ENCODE measurements at regions not wholly inside any gene's neighbourhood (a gene's known extent, or its start where the extent isn't known, plus 50 kb on each side); places are given as distances from the start of the nearest gene placed in this dataset.
A peak's percentile ranks its signal among the peaks of the same experiment; 100 is the strongest.
"Not testable (repeated sequence)": the region's sequence is repeated elsewhere in the genome, so short reads cannot be mapped to it uniquely, and the experiment has no call there.

DNA sequence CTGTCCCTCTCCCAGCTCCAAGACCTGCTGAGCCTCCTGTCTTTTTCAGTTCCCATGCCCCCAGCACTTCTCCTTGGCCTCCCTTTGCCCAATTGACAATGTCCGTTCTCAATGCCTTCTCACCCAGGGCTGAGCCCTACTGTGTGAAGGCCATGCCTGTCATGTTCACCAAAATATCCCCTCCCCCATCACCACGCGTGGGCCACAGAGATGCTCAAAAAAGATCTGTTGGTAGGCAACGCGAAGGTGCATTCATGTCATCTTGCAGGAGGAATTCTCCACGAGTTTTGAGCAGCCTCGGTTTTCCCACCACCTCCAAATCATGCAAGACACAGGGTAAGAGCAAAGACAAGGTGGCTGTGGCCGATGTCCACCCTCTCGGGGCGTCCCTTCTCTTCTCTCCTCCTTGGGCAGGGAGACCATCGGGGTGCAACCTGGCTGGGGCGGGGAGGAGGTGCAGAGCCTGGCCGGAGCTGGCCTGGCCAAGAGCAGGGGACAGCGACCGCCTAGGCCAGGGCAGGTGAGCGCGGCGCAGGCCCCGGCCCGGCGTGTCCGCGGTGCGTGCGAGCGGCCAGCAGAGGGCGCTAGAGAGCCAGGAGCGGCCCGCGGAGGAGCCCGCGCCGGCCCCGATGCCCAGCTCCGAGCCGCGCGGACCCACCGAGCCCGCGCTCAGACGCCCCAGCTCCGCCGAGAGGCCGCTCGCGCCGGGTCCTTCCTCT lies 56.3 kb upstream of the KRTAP5-11 start:
- H3K27me3 ChIP-seq (ENCODE audit: control insufficient read depth in 1 of 2, insufficient read depth in 2 of 2, low read length in 2 of 2); H3K27ac ChIP-seq (ENCODE audit: low read depth, low read length); H3K4me1 ChIP-seq (ENCODE audit: control insufficient read depth in 1 of 2, insufficient read depth in 2 of 2, low read length in 2 of 2); H3K36me3 ChIP-seq (ENCODE audit: control insufficient read depth in 1 of 2, insufficient read depth in 2 of 2, low read length in 2 of 2); H3K9me3 ChIP-seq (ENCODE audit: control insufficient read depth in 1 of 2, low read length in 2 of 2); H3K9ac ChIP-seq (ENCODE audit: low read depth in 1 of 2, low read length in 2 of 2): not testable (repeated sequence)
- peak overlapping the region; percentile 29 to 61 for H3K4me3 ChIP-seq (ENCODE audit: low read depth in 1 of 2, low read length in 2 of 2)

- H3K27ac ChIP-seq (ENCODE audit: low read depth, low read length); H3K9me3 ChIP-seq (ENCODE audit: control insufficient read depth in 1 of 2, low read length in 2 of 2); H3K4me1 ChIP-seq (ENCODE audit: control insufficient read depth in 1 of 2, insufficient read depth in 2 of 2, low read length in 2 of 2); H3K27me3 ChIP-seq (ENCODE audit: control insufficient read depth in 1 of 2, insufficient read depth in 2 of 2, low read length in 2 of 2); H3K9ac ChIP-seq (ENCODE audit: low read depth in 1 of 2, low read length in 2 of 2); H3K36me3 ChIP-seq (ENCODE audit: control insufficient read depth in 1 of 2, insufficient read depth in 2 of 2, low read length in 2 of 2): not testable (repeated sequence)
- H3K4me3 ChIP-seq (ENCODE audit: low read depth in 1 of 2, low read length in 2 of 2): peak overlapping the region; percentile 29 to 61
Measured at GRCh38 chr11:71639520-71639849, 56.8 kb upstream of the KRTAP5-11 start.

- not testable (repeated sequence) for H3K27ac ChIP-seq (ENCODE audit: low read depth, low read length)
Measured at GRCh38 chr11:71639916-71640315, 57.2 kb upstream of the KRTAP5-11 start.

DNA sequence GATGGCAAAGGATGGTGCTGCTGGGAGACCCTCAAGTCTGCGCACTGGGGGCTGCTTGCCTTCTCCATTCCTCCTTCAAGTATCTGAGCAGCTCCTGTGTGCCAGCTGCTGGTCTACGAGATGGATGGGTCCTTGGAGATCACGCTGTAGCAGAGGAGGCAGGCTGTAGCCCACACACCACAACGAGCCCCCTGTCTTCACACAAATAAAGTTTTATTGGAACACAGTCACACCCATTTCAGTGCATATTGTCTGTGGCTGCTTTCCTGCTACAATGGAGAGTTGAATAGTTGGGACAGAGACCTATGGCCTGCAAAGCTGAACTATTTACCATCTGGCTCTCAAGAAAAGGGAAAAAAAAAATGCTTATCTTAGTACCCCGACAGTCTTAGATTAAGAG lies 64.4 kb upstream of the KRTAP5-11 start:
- not testable (repeated sequence) for H3K4me3 ChIP-seq (ENCODE audit: low read depth in 1 of 2, low read length in 2 of 2); H3K4me1 ChIP-seq (ENCODE audit: control insufficient read depth in 1 of 2, insufficient read depth in 2 of 2, low read length in 2 of 2); H3K27me3 ChIP-seq (ENCODE audit: control insufficient read depth in 1 of 2, insufficient read depth in 2 of 2, low read length in 2 of 2); H3K27ac ChIP-seq (ENCODE audit: low read depth, low read length); H3K36me3 ChIP-seq (ENCODE audit: control insufficient read depth in 1 of 2, insufficient read depth in 2 of 2, low read length in 2 of 2); H3K9me3 ChIP-seq (ENCODE audit: control insufficient read depth in 1 of 2, low read length in 2 of 2); H3K9ac ChIP-seq (ENCODE audit: low read depth in 1 of 2, low read length in 2 of 2)

More at GRCh38 chr11:71639916-71640315, 57.2 kb upstream of the KRTAP5-11 start:
- H3K9ac ChIP-seq (ENCODE audit: low read depth in 1 of 2, low read length in 2 of 2); H3K27me3 ChIP-seq (ENCODE audit: control insufficient read depth in 1 of 2, insufficient read depth in 2 of 2, low read length in 2 of 2); H3K36me3 ChIP-seq (ENCODE audit: control insufficient read depth in 1 of 2, insufficient read depth in 2 of 2, low read length in 2 of 2); H3K9me3 ChIP-seq (ENCODE audit: control insufficient read depth in 1 of 2, low read length in 2 of 2); H3K4me1 ChIP-seq (ENCODE audit: control insufficient read depth in 1 of 2, insufficient read depth in 2 of 2, low read length in 2 of 2): not testable (repeated sequence)
- H3K4me3 ChIP-seq (ENCODE audit: low read depth in 1 of 2, low read length in 2 of 2): peak overlapping the region in 1 of 2 donors; percentile 21

- not testable (repeated sequence) for H3K4me3 ChIP-seq (ENCODE audit: low read depth in 1 of 2, low read length in 2 of 2); H3K9me3 ChIP-seq (ENCODE audit: control insufficient read depth in 1 of 2, low read length in 2 of 2); H3K36me3 ChIP-seq (ENCODE audit: control insufficient read depth in 1 of 2, insufficient read depth in 2 of 2, low read length in 2 of 2); H3K9ac ChIP-seq (ENCODE audit: low read depth in 1 of 2, low read length in 2 of 2); H3K4me1 ChIP-seq (ENCODE audit: control insufficient read depth in 1 of 2, insufficient read depth in 2 of 2, low read length in 2 of 2); H3K27ac ChIP-seq (ENCODE audit: low read depth, low read length); H3K27me3 ChIP-seq (ENCODE audit: control insufficient read depth in 1 of 2, insufficient read depth in 2 of 2, low read length in 2 of 2)
Measured at GRCh38 chr11:71652998-71653397, 70.3 kb upstream of the KRTAP5-11 start.

DNA sequence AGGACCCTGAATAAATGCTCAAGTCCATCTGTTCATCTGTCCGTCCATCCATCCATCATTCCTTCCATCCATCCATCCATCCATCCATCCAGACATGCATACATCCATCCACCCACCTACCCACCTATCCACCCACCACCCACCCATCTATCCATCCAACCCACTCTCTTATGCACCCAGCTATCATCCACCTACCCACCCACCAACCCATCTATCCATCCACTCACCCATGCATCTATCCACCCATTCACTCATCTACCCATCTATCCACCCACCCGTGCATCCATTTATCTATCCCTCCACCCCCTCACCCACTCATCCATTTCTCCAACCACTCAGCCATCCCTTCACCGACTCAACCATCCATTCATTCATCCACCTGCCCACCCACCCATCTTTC lies 71.7 kb upstream of the KRTAP5-11 start:
- not testable (repeated sequence) for H3K4me1 ChIP-seq (ENCODE audit: control insufficient read depth in 1 of 2, insufficient read depth in 2 of 2, low read length in 2 of 2); H3K36me3 ChIP-seq (ENCODE audit: control insufficient read depth in 1 of 2, insufficient read depth in 2 of 2, low read length in 2 of 2); H3K9ac ChIP-seq (ENCODE audit: low read depth in 1 of 2, low read length in 2 of 2); H3K4me3 ChIP-seq (ENCODE audit: low read depth in 1 of 2, low read length in 2 of 2); H3K9me3 ChIP-seq (ENCODE audit: control insufficient read depth in 1 of 2, low read length in 2 of 2); H3K27me3 ChIP-seq (ENCODE audit: control insufficient read depth in 1 of 2, insufficient read depth in 2 of 2, low read length in 2 of 2); H3K27ac ChIP-seq (ENCODE audit: low read depth, low read length)

DNA sequence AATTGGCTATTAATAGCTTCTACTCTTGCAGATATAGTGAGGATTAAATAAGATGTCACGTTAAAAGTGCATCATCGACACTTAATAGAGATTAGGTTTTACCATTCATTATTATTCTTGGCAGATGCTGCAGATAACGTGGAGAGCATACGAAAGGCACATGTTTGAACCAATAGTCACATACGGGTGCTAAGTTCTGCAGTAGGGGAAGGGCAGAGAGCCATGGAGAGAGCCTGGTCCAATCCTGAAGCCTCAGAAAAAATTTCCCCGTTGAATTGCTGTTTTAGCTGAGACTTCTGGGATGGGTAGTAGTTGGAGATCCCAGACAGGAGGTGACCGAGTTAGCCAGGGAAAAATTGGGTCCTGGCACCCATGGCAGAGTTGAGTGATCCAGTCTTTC lies 72.4 kb upstream of the KRTAP5-11 start:
- H3K4me3 ChIP-seq (ENCODE audit: low read depth in 1 of 2, low read length in 2 of 2); H3K9me3 ChIP-seq (ENCODE audit: control insufficient read depth in 1 of 2, low read length in 2 of 2); H3K27ac ChIP-seq (ENCODE audit: low read depth, low read length); H3K4me1 ChIP-seq (ENCODE audit: control insufficient read depth in 1 of 2, insufficient read depth in 2 of 2, low read length in 2 of 2); H3K9ac ChIP-seq (ENCODE audit: low read depth in 1 of 2, low read length in 2 of 2); H3K27me3 ChIP-seq (ENCODE audit: control insufficient read depth in 1 of 2, insufficient read depth in 2 of 2, low read length in 2 of 2); H3K36me3 ChIP-seq (ENCODE audit: control insufficient read depth in 1 of 2, insufficient read depth in 2 of 2, low read length in 2 of 2): not testable (repeated sequence)

- H3K9me3 ChIP-seq (ENCODE audit: control insufficient read depth in 1 of 2, low read length in 2 of 2); H3K4me1 ChIP-seq (ENCODE audit: control insufficient read depth in 1 of 2, insufficient read depth in 2 of 2, low read length in 2 of 2); H3K27me3 ChIP-seq (ENCODE audit: control insufficient read depth in 1 of 2, insufficient read depth in 2 of 2, low read length in 2 of 2); H3K4me3 ChIP-seq (ENCODE audit: low read depth in 1 of 2, low read length in 2 of 2); H3K9ac ChIP-seq (ENCODE audit: low read depth in 1 of 2, low read length in 2 of 2); H3K27ac ChIP-seq (ENCODE audit: low read depth, low read length); H3K36me3 ChIP-seq (ENCODE audit: control insufficient read depth in 1 of 2, insufficient read depth in 2 of 2, low read length in 2 of 2): not testable (repeated sequence)
Measured at GRCh38 chr11:71656513-71656912, 73.8 kb upstream of the KRTAP5-11 start.

GRCh38 chr11:71664941-71665340 lies 82.3 kb upstream of the KRTAP5-11 start:
- not testable (repeated sequence) for H3K36me3 ChIP-seq (ENCODE audit: control insufficient read depth in 1 of 2, insufficient read depth in 2 of 2, low read length in 2 of 2); H3K27me3 ChIP-seq (ENCODE audit: control insufficient read depth in 1 of 2, insufficient read depth in 2 of 2, low read length in 2 of 2); H3K4me1 ChIP-seq (ENCODE audit: control insufficient read depth in 1 of 2, insufficient read depth in 2 of 2, low read length in 2 of 2); H3K27ac ChIP-seq (ENCODE audit: low read depth, low read length); H3K9me3 ChIP-seq (ENCODE audit: control insufficient read depth in 1 of 2, low read length in 2 of 2); H3K4me3 ChIP-seq (ENCODE audit: low read depth in 1 of 2, low read length in 2 of 2); H3K9ac ChIP-seq (ENCODE audit: low read depth in 1 of 2, low read length in 2 of 2)

- H3K36me3 ChIP-seq (ENCODE audit: control insufficient read depth in 1 of 2, insufficient read depth in 2 of 2, low read length in 2 of 2); H3K4me3 ChIP-seq (ENCODE audit: low read depth in 1 of 2, low read length in 2 of 2); H3K9me3 ChIP-seq (ENCODE audit: control insufficient read depth in 1 of 2, low read length in 2 of 2); H3K9ac ChIP-seq (ENCODE audit: low read depth in 1 of 2, low read length in 2 of 2); H3K27ac ChIP-seq (ENCODE audit: low read depth, low read length); H3K4me1 ChIP-seq (ENCODE audit: control insufficient read depth in 1 of 2, insufficient read depth in 2 of 2, low read length in 2 of 2); H3K27me3 ChIP-seq (ENCODE audit: control insufficient read depth in 1 of 2, insufficient read depth in 2 of 2, low read length in 2 of 2): not testable (repeated sequence)
Measured at GRCh38 chr11:71698110-71698509, 115.4 kb upstream of the KRTAP5-11 start.

DNA sequence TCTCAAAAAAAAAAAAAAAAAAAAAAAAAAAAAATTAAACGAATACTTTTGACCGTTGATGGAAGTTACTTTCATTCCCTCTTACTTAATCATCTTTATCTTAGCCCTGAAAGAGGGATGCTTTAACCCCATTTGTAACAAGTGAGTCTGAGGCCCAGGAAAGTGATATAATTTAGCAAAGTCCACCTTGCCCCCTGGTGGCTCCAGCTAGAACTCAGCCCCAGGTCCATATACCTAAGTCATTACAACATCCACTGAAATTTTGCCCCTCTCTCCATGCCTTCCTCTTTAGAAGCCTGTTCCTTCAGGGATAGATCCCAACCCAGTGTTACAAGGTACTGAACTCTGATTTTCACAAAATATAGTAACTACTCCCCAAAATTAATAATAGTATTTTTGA lies 116.3 kb upstream of the KRTAP5-11 start:
- not testable (repeated sequence) for H3K27ac ChIP-seq (ENCODE audit: low read depth, low read length); H3K4me3 ChIP-seq (ENCODE audit: low read depth in 1 of 2, low read length in 2 of 2); H3K36me3 ChIP-seq (ENCODE audit: control insufficient read depth in 1 of 2, insufficient read depth in 2 of 2, low read length in 2 of 2); H3K9ac ChIP-seq (ENCODE audit: low read depth in 1 of 2, low read length in 2 of 2); H3K4me1 ChIP-seq (ENCODE audit: control insufficient read depth in 1 of 2, insufficient read depth in 2 of 2, low read length in 2 of 2); H3K27me3 ChIP-seq (ENCODE audit: control insufficient read depth in 1 of 2, insufficient read depth in 2 of 2, low read length in 2 of 2); H3K9me3 ChIP-seq (ENCODE audit: control insufficient read depth in 1 of 2, low read length in 2 of 2)
